NCI-H748 (cell line): ENCODE measurements at regions not wholly inside any gene's neighbourhood (a gene's known extent, or its start where the extent isn't known, plus 50 kb on each side); places are given as distances from the start of the nearest gene placed in this dataset.
"Not testable (repeated sequence)": the region's sequence is repeated elsewhere in the genome, so short reads cannot be mapped to it uniquely, and the experiment has no call there.

Experiments used
- DNase-seq: peaks from one replicate; lab custom pipeline; 2025; ENCODE audit not compliant: unreplicated experiment; lab: John Stamatoyannopoulos, UW

- no peak for DNase-seq
Measured at GRCh38 chr2:140178234-140178633, 1398.0 kb upstream of the NXPH2 start.

GRCh38 chr2:140177086-140177485 is 1396.9 kb upstream of the NXPH2 start:
- no peak for DNase-seq

DNA sequence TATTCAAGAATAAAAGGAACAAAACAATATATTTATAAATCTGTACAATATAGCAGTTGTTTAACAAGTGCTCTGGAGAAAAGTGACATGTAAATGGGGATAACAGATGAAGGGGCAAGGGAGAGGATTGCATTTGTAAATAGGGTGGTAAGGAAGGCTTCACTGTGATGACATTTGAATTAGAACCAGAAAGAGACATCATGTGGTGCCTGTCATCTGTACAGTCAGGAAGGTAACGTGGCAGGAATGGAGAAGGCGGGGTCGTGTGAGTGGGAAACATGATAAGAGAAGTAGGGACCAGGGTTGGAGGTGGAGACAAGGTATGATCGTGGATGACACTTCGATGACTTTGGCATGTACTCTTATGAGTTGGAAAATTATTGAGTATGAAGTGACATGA is 1393.6 kb upstream of the NXPH2 start:
- no peak for DNase-seq

- no peak for DNase-seq
Measured at GRCh38 chr2:140164449-140164848, 1384.3 kb upstream of the NXPH2 start.

- no peak for DNase-seq
Measured at GRCh38 chr2:140158259-140158658, 1378.1 kb upstream of the NXPH2 start.

GRCh38 chr2:140157816-140158215 is 1377.6 kb upstream of the NXPH2 start:
- DNase-seq: no peak

DNA sequence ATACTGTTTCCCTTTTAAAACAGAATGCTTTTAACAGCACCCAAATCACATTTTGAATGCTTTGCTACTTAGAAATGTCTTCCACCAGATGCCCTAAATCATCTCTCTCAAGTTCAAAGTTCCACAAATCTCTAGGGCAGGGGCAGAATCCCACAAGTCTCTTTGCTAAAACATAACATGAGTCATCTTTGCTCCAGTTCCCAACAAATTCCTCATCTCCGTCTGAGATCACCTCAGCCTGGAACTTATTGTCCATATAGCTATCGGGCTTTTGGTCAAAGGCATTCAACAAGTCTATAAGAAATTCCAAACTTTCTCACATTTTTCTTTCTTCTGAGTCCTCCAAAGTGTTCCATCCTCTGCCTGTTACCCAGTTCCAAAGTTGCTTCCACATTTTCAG is 1374.5 kb upstream of the NXPH2 start:
- no peak for DNase-seq

DNA sequence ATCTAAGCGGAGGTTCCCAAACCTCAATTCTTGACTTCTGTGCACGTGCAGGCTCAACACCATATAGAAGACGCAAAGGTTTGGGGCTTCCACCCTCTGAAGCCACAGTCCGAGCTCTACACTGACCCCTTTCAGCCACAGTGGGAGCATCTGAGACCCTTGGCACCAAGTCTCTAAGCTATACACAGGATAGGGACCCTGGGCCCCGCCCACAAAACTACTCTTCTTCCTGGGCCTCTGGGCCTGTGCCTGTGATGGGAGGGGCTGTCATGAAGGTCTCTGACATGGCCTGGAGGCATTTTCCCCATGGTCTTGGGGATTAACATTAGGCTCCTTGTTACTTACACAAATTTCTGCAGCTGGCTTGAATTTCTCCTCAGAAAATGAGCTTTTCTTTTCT is 1374.1 kb upstream of the NXPH2 start:
- DNase-seq: no peak

DNA sequence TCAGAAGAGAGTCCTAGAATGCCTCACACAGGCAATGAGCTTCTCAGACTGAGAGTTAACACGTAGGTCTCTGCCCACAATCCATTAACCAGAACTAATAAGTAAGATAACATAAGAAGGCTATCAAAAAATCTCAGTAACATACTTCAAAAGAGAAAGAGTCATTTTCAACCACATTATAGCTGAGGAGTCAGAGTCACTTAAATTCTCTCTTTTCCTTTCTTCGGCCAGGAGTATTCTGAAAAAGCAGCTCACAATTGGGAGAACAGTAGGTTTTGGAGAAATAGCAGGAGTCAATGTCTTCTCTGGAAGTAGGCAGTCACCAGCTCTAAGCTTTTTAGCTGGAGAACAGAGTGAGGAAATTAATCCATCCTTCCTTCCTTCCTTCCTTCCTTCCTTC is 1364.4 kb upstream of the NXPH2 start:
- DNase-seq: no peak

DNA sequence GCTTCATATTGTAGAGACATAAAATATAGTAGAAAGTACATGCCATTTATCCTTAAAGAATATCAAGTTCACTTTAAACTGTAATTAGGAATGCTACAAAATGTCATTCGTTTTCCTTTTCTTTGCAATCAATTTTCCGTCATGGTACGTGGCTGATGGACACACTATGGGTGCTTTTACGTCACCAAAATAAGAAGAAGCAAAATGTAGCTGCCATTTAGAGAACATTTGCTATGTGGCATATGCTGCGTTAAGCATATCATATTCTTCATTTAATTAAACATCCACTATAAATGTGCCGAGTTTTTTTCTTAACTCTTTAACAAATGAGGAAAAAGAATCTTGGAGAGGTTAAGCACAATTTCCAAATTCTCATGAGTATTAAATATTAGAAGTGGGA is 1358.5 kb upstream of the NXPH2 start:
- no peak for DNase-seq

GRCh38 chr2:140136861-140137260 is 1356.7 kb upstream of the NXPH2 start:
- no peak for DNase-seq

GRCh38 chr2:140136366-140136765 is 1356.2 kb upstream of the NXPH2 start:
- no peak for DNase-seq

GRCh38 chr2:140128909-140129308 is 1348.7 kb upstream of the NXPH2 start:
- no peak for DNase-seq

DNA sequence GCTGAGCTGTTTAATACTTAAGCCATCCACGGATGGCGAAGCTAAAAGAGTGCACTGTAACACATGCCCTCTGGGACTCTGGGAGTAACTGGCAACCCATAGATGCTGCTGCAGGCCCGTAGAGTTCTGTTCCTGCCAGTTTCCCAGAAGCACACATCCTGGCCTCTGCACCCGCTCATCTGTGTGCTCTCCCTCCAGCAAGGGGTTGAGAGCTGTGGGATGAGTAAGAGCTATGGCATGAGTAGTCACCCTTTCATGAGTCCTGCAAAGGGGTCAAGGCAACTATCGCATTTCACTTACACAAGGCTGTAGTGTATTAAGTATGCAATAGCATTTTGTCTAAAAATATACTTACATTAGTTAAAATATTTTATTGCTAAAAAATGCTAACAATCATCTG is 1341.8 kb upstream of the NXPH2 start:
- no peak for DNase-seq

DNA sequence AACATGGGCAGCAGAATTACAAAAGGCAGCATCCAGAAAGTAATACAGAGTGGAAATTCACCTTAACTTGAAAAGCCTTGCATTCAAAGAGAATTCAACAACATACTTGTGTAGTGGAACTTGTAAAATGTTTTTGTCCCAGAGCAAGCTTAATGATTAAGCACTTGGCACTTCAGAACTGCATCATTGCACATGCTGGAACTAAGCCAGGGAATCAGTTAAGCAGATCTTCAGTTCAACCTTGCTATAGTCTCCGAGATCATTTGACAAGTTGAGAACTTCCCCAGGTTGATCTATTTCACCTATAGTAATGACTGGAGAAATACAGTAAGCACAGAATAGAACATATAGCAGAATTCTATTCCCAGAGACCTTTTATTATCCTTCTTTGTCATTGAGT is 1337.2 kb upstream of the NXPH2 start:
- no peak for DNase-seq

GRCh38 chr2:140108706-140109475 is 1328.7 kb upstream of the NXPH2 start:
- DNase-seq: no peak

DNA sequence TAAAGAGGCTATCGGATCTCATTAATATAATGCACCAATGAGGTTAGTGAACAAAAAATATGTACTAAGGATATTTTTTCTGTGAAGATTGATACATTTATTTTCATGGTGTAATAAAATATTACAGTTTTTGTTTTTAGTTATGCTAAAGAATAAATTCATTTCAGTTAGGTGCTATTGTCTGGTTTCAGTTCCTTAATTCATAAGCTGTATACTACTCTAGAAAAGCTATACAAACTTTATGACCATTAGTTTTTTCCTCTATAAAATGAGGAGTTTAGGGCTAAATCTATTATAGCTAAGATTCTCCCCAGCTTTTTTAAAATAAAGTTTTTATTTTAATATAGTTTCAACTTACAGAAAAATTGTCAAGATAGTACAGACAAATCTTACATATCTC is 1311.7 kb upstream of the NXPH2 start:
- DNase-seq: no peak

- no peak for DNase-seq
Measured at GRCh38 chr2:140086964-140087363, 1306.8 kb upstream of the NXPH2 start.

- no peak for DNase-seq
Measured at GRCh38 chr2:140085674-140086073, 1305.5 kb upstream of the NXPH2 start.

- DNase-seq: no peak
Measured at GRCh38 chr2:140079038-140079437, 1298.8 kb upstream of the NXPH2 start.

DNA sequence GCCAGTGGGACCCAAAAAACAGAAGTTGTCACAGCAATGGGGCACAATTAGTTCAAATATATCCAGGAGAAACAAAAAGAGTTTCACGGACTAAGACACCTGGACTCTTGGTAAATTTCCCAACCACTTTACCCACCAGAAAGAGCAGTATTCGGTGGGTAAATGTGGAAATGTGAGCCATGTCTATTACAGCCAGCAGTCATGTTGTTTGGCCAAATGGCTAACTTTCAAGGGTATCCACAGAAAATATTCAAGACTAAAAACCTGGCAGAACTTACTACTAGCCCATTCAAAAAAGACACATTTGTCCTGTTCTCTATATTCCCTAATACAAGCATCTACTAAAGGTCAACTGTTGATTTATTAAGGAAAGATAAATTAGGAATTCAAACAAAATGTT is 1296.0 kb upstream of the NXPH2 start:
- no peak for DNase-seq

- DNase-seq: not testable (repeated sequence)
Measured at GRCh38 chr2:140073763-140074162, 1293.6 kb upstream of the NXPH2 start.

GRCh38 chr2:140067661-140068060 is 1287.5 kb upstream of the NXPH2 start:
- no peak for DNase-seq
